HEK293 (cell line): ENCODE measurements at regions not wholly inside any gene's neighbourhood (a gene's known extent, or its start where the extent isn't known, plus 50 kb on each side); places are given as distances from the start of the nearest gene placed in this dataset.

Source experiments
- GLI2 ChIP-seq: fragments of 450-650 bp; formaldehyde crosslinking; IDR thresholded peaks from 2 replicates; pipeline ENCODE4; 2017; ENCODE audit warnings: missing biosample characterization, missing genetic modification characterization, low read depth, borderline replicate concordance
- GLIS1 ChIP-seq: fragments of 450-650 bp; formaldehyde crosslinking; IDR thresholded peaks from 2 replicates; pipeline ENCODE4 v1.5.1; 2016; ENCODE audit warnings: missing biosample characterization, missing genetic modification characterization
- HOXD13 ChIP-seq: sonication (generic); formaldehyde crosslinking; IDR thresholded peaks from 2 replicates; pipeline ENCODE4 v1.8.0; 2022; ENCODE audit warnings: missing genetic modification reagents, borderline replicate concordance
- KLF16 ChIP-seq: fragments of 450-650 bp; formaldehyde crosslinking; IDR thresholded peaks from 2 replicates; pipeline ENCODE4 v1.5.1; 2017; ENCODE audit warnings: missing biosample characterization, missing genetic modification characterization
- REPIN1 ChIP-seq: fragments of 450-650 bp; formaldehyde crosslinking; IDR thresholded peaks from 2 replicates; pipeline ENCODE4 v1.5.1; 2017; ENCODE audit warnings: missing biosample characterization, missing genetic modification characterization, low read depth
- SETDB1 ChIP-seq: IDR thresholded peaks from one replicate; pipeline ENCODE4 v1.6.1; 2017; ENCODE audit warnings: mild to moderate bottlenecking, low read length, moderate library complexity, mixed read lengths; ENCODE audit not compliant: insufficient read length
- WT1 ChIP-seq: fragments of 450-650 bp; formaldehyde crosslinking; IDR thresholded peaks from 2 replicates; pipeline ENCODE4 v1.5.1; 2016; ENCODE audit warnings: missing biosample characterization, missing genetic modification characterization
- ZBTB1 ChIP-seq: fragments of 450-650 bp; formaldehyde crosslinking; IDR thresholded peaks from 2 replicates; pipeline ENCODE4 v1.5.1; 2016; ENCODE audit warnings: missing biosample characterization, missing genetic modification characterization
- ZFP3 ChIP-seq: fragments of 450-650 bp; formaldehyde crosslinking; IDR thresholded peaks from 2 replicates; pipeline ENCODE4 v1.5.1; 2016; ENCODE audit warnings: low read depth, missing biosample characterization, missing genetic modification characterization
- ZNF133 ChIP-seq: fragments of 450-650 bp; formaldehyde crosslinking; IDR thresholded peaks from 2 replicates; pipeline ENCODE4 v1.5.1; 2016; ENCODE audit warnings: missing biosample characterization, missing genetic modification characterization
- ZNF138 ChIP-seq: fragments of 450-650 bp; formaldehyde crosslinking; IDR thresholded peaks from 2 replicates; pipeline ENCODE4 v1.5.1; 2016; ENCODE audit warnings: missing biosample characterization, missing genetic modification characterization, borderline replicate concordance
- ZNF2 ChIP-seq: fragments of 450-650 bp; formaldehyde crosslinking; IDR thresholded peaks from 2 replicates; pipeline ENCODE4 v1.5.1; 2016; ENCODE audit warnings: missing biosample characterization, missing genetic modification characterization
- ZNF23 ChIP-seq: fragments of 450-650 bp; formaldehyde crosslinking; IDR thresholded peaks from 2 replicates; pipeline ENCODE4 v1.5.1; 2016; ENCODE audit warnings: missing biosample characterization, missing genetic modification characterization, borderline replicate concordance
- ZNF544 ChIP-seq: fragments of 450-650 bp; formaldehyde crosslinking; IDR thresholded peaks from 2 replicates; pipeline ENCODE4 v1.5.0; 2017; ENCODE audit warnings: missing biosample characterization, missing genetic modification characterization
- ZNF571 ChIP-seq: fragments of 450-650 bp; formaldehyde crosslinking; IDR thresholded peaks from 2 replicates; pipeline ENCODE4 v1.5.0; 2017; ENCODE audit warnings: missing biosample characterization, missing genetic modification characterization
- ZNF791 ChIP-seq: fragments of 450-650 bp; formaldehyde crosslinking; IDR thresholded peaks from 2 replicates; pipeline ENCODE4 v1.5.1; 2016; ENCODE audit warnings: missing biosample characterization, missing genetic modification characterization
- TF ChIP-seq, protein P1 (sequence below): fragments of 450-650 bp; formaldehyde crosslinking; optimal IDR thresholded peaks from 2 replicates; pipeline ENCODE3; 2016; ENCODE audit warnings: missing biosample characterization, mild to moderate bottlenecking, missing genetic modification characterization
- TF ChIP-seq, protein P2 (sequence below): fragments of 450-650 bp; formaldehyde crosslinking; IDR thresholded peaks from 2 replicates; pipeline ENCODE4 v1.5.1; 2016; ENCODE audit warnings: missing biosample characterization, missing genetic modification characterization
- TF ChIP-seq, protein P3 (sequence below): fragments of 450-650 bp; formaldehyde crosslinking; IDR thresholded peaks from 2 replicates; pipeline ENCODE4 v1.5.1; 2017; ENCODE audit warnings: missing biosample characterization, missing genetic modification characterization
- TF ChIP-seq, protein P4 (sequence below): fragments of 450-650 bp; formaldehyde crosslinking; IDR thresholded peaks from 2 replicates; pipeline ENCODE4 v1.5.1; 2016; ENCODE audit warnings: missing biosample characterization, missing genetic modification characterization
- TF ChIP-seq, protein P5 (sequence below): fragments of 450-650 bp; formaldehyde crosslinking; conservative IDR thresholded peaks from 2 replicates; pipeline ENCODE4 v1.5.1; 2016; ENCODE audit warnings: low read depth, missing biosample characterization, missing genetic modification characterization
- TF ChIP-seq, protein P6 (sequence below): fragments of 450-650 bp; formaldehyde crosslinking; IDR thresholded peaks from 2 replicates; pipeline ENCODE4 v1.5.1; 2016; ENCODE audit warnings: missing biosample characterization, missing genetic modification characterization
- TF ChIP-seq, protein P7 (sequence below): fragments of 450-650 bp; IDR thresholded peaks from 2 replicates; pipeline ENCODE4 v1.5.1; 2018; ENCODE audit warnings: missing biosample characterization, mild to moderate bottlenecking, missing genetic modification characterization
- TF ChIP-seq, protein P8 (sequence below): fragments of 450-650 bp; formaldehyde crosslinking; IDR thresholded peaks from 2 replicates; pipeline ENCODE4 v1.5.1; 2016; ENCODE audit warnings: missing biosample characterization, missing genetic modification characterization

DNA sequence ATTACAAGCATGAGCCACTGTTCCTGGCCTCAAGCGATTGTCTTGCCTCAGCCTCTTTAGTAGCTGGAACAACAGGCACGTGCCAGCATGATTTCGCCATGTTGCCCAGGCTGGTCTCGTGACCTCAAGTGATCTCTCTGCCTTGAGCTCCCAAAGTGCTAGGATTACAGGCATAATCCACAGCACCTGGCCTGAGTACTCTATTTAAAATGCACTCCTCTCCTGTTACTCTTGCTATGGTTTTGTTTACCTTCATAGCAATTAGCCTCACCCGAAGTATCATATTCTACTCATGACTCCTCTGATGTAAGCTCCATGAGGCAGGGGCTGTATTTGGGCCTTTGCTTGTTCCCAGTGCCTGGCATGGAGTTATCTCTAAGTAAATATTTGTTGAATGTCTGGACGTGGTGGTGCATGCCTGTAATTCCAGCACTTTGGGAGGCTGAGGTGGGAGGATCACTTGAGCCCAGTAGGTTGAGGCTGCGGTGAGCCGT, 92.5 kb upstream of the SLC34A2 start (continued):
- TF ChIP-seq, protein P1, sequence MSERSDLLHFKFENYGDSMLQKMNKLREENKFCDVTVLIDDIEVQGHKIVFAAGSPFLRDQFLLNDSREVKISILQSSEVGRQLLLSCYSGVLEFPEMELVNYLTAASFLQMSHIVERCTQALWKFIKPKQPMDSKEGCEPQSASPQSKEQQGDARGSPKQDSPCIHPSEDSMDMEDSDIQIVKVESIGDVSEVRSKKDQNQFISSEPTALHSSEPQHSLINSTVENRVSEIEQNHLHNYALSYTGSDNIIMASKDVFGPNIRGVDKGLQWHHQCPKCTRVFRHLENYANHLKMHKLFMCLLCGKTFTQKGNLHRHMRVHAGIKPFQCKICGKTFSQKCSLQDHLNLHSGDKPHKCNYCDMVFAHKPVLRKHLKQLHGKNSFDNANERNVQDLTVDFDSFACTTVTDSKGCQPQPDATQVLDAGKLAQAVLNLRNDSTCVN (tag by site-specific recombination) = peak; percentile 10
- TF ChIP-seq WT1 (tag by site-specific recombination) = peak; percentile 96
- TF ChIP-seq ZNF2 (tag by site-specific recombination) = peak; percentile 36; the same call in 1 of the 2 replicates
- TF ChIP-seq ZNF138 (tag by site-specific recombination) = no peak
- TF ChIP-seq, protein P2, sequence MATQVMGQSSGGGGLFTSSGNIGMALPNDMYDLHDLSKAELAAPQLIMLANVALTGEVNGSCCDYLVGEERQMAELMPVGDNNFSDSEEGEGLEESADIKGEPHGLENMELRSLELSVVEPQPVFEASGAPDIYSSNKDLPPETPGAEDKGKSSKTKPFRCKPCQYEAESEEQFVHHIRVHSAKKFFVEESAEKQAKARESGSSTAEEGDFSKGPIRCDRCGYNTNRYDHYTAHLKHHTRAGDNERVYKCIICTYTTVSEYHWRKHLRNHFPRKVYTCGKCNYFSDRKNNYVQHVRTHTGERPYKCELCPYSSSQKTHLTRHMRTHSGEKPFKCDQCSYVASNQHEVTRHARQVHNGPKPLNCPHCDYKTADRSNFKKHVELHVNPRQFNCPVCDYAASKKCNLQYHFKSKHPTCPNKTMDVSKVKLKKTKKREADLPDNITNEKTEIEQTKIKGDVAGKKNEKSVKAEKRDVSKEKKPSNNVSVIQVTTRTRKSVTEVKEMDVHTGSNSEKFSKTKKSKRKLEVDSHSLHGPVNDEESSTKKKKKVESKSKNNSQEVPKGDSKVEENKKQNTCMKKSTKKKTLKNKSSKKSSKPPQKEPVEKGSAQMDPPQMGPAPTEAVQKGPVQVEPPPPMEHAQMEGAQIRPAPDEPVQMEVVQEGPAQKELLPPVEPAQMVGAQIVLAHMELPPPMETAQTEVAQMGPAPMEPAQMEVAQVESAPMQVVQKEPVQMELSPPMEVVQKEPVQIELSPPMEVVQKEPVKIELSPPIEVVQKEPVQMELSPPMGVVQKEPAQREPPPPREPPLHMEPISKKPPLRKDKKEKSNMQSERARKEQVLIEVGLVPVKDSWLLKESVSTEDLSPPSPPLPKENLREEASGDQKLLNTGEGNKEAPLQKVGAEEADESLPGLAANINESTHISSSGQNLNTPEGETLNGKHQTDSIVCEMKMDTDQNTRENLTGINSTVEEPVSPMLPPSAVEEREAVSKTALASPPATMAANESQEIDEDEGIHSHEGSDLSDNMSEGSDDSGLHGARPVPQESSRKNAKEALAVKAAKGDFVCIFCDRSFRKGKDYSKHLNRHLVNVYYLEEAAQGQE (tag by site-specific recombination) = no peak
- peak; percentile 86 for TF ChIP-seq SETDB1
- no peak for TF ChIP-seq KLF16
- TF ChIP-seq, protein P3, sequence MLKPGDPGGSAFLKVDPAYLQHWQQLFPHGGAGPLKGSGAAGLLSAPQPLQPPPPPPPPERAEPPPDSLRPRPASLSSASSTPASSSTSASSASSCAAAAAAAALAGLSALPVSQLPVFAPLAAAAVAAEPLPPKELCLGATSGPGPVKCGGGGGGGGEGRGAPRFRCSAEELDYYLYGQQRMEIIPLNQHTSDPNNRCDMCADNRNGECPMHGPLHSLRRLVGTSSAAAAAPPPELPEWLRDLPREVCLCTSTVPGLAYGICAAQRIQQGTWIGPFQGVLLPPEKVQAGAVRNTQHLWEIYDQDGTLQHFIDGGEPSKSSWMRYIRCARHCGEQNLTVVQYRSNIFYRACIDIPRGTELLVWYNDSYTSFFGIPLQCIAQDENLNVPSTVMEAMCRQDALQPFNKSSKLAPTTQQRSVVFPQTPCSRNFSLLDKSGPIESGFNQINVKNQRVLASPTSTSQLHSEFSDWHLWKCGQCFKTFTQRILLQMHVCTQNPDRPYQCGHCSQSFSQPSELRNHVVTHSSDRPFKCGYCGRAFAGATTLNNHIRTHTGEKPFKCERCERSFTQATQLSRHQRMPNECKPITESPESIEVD = no peak
- TF ChIP-seq, protein P4, sequence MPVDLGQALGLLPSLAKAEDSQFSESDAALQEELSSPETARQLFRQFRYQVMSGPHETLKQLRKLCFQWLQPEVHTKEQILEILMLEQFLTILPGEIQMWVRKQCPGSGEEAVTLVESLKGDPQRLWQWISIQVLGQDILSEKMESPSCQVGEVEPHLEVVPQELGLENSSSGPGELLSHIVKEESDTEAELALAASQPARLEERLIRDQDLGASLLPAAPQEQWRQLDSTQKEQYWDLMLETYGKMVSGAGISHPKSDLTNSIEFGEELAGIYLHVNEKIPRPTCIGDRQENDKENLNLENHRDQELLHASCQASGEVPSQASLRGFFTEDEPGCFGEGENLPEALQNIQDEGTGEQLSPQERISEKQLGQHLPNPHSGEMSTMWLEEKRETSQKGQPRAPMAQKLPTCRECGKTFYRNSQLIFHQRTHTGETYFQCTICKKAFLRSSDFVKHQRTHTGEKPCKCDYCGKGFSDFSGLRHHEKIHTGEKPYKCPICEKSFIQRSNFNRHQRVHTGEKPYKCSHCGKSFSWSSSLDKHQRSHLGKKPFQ (tag by site-specific recombination) = 0 out of 2 replicates have a peak, but pooled peaks have one; percentile 32
- no peak for TF ChIP-seq ZNF23
- TF ChIP-seq GLI2 (tag by site-specific recombination) = no peak
- no peak for TF ChIP-seq ZNF571 (tag by site-specific recombination)
- no peak for TF ChIP-seq ZNF544 (tag by site-specific recombination)
- no peak for TF ChIP-seq ZFP3 (tag by site-specific recombination)
- TF ChIP-seq, protein P5, sequence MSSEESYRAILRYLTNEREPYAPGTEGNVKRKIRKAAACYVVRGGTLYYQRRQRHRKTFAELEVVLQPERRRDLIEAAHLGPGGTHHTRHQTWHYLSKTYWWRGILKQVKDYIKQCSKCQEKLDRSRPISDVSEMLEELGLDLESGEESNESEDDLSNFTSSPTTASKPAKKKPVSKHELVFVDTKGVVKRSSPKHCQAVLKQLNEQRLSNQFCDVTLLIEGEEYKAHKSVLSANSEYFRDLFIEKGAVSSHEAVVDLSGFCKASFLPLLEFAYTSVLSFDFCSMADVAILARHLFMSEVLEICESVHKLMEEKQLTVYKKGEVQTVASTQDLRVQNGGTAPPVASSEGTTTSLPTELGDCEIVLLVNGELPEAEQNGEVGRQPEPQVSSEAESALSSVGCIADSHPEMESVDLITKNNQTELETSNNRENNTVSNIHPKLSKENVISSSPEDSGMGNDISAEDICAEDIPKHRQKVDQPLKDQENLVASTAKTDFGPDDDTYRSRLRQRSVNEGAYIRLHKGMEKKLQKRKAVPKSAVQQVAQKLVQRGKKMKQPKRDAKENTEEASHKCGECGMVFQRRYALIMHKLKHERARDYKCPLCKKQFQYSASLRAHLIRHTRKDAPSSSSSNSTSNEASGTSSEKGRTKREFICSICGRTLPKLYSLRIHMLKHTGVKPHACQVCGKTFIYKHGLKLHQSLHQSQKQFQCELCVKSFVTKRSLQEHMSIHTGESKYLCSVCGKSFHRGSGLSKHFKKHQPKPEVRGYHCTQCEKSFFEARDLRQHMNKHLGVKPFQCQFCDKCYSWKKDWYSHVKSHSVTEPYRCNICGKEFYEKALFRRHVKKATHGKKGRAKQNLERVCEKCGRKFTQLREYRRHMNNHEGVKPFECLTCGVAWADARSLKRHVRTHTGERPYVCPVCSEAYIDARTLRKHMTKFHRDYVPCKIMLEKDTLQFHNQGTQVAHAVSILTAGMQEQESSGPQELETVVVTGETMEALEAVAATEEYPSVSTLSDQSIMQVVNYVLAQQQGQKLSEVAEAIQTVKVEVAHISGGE (tag by site-specific recombination) = no peak
- 0 out of 2 replicates have a peak, but pooled peaks have one; percentile 42 for TF ChIP-seq ZBTB1
- TF ChIP-seq GLIS1 (tag by site-specific recombination) = peak; percentile 95
- TF ChIP-seq, protein P6, sequence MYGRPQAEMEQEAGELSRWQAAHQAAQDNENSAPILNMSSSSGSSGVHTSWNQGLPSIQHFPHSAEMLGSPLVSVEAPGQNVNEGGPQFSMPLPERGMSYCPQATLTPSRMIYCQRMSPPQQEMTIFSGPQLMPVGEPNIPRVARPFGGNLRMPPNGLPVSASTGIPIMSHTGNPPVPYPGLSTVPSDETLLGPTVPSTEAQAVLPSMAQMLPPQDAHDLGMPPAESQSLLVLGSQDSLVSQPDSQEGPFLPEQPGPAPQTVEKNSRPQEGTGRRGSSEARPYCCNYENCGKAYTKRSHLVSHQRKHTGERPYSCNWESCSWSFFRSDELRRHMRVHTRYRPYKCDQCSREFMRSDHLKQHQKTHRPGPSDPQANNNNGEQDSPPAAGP (tag by site-specific recombination) = peak; percentile 51; the same call in 1 of the 2 replicates
- TF ChIP-seq HOXD13 (CRISPR knock-in tag) = no peak
- no peak for TF ChIP-seq ZNF133 (tag by site-specific recombination)
- TF ChIP-seq, protein P7, sequence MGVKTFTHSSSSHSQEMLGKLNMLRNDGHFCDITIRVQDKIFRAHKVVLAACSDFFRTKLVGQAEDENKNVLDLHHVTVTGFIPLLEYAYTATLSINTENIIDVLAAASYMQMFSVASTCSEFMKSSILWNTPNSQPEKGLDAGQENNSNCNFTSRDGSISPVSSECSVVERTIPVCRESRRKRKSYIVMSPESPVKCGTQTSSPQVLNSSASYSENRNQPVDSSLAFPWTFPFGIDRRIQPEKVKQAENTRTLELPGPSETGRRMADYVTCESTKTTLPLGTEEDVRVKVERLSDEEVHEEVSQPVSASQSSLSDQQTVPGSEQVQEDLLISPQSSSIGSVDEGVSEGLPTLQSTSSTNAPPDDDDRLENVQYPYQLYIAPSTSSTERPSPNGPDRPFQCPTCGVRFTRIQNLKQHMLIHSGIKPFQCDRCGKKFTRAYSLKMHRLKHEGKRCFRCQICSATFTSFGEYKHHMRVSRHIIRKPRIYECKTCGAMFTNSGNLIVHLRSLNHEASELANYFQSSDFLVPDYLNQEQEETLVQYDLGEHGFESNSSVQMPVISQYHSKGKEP = peak; percentile 37; the same call in 1 of the 2 replicates
- TF ChIP-seq, protein P8, sequence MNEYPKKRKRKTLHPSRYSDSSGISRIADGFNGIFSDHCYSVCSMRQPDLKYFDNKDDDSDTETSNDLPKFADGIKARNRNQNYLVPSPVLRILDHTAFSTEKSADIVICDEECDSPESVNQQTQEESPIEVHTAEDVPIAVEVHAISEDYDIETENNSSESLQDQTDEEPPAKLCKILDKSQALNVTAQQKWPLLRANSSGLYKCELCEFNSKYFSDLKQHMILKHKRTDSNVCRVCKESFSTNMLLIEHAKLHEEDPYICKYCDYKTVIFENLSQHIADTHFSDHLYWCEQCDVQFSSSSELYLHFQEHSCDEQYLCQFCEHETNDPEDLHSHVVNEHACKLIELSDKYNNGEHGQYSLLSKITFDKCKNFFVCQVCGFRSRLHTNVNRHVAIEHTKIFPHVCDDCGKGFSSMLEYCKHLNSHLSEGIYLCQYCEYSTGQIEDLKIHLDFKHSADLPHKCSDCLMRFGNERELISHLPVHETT (tag by site-specific recombination) = 0 out of 2 replicates have a peak, but pooled peaks have one; percentile 50
- TF ChIP-seq REPIN1 (tag by site-specific recombination) = no peak
- TF ChIP-seq ZNF791 = no peak
